Ovary (tissue), 7 donors: ENCODE measurements at regions not wholly inside any gene's neighbourhood (a gene's known extent, or its start where the extent isn't known, plus 50 kb on each side); places are given as distances from the start of the nearest gene placed in this dataset.

ENCODE experiments used
- DNase-seq, 5 donors: peaks; one replicate each; pipeline ENCODE4 v3.0.0-alpha.2; 2019 to 2020
- H3K27ac ChIP-seq, 2 donors: fragments of 200-600 bp; one replicate each; pipeline versions ENCODE4 v1.5.1 to v1.8.0; 2019 to 2022
- H3K27me3 ChIP-seq: fragments of 200-600 bp; one replicate; pipeline ENCODE4 v1.8.0; 2022
- H3K36me3 ChIP-seq: fragments of 200-600 bp; sonication (generic); one replicate; pipeline ENCODE4 v1.5.1; 2019
- H3K4me1 ChIP-seq: one replicate; pipeline ENCODE4 v1.8.1; 2013; ENCODE audit warnings: mild to moderate bottlenecking, moderate library complexity; ENCODE audit not compliant: insufficient read depth
- H3K4me3 ChIP-seq: fragments of 200-600 bp; sonication (generic); one replicate; pipeline ENCODE4 v1.5.1; 2017
- H3K9me3 ChIP-seq, 2 donors: fragments of 200-600 bp in 1 of 2; sonication (generic) in 1 of 2; one replicate each; pipeline versions ENCODE4 v1.5.1 to v1.8.1; 2013 to 2019; ENCODE audit warnings: mild to moderate bottlenecking in 1 of 2, moderate library complexity in 1 of 2
- EP300 ChIP-seq: sonication (generic); formaldehyde crosslinking; IDR thresholded peaks from one replicate; pipeline ENCODE4 v1.6.1; 2017; ENCODE audit warnings: antibody characterized with exemption
- POLR2A ChIP-seq: fragments of 450-650 bp; IDR thresholded peaks from one replicate; pipeline ENCODE4 v1.6.1; 2017; ENCODE audit warnings: antibody characterized with exemption, mild to moderate bottlenecking, moderate library complexity
- WGBS, 3 donors: extraction: QIAGEN DNeasy Blood & Tissue Kit in 1 of 3; methylation state at CpG; one replicate each; pipeline versions ENCODE4 v1.1.5 to v1.1.7; 2013 to 2017; 5-methylcytosine and 5-hydroxymethylcytosine counted together
- intact Hi-C, 4 donors: fragments of 100-400 bp; cut with DNase I; formaldehyde crosslinking; loops; one replicate each; pipeline versions ENCODE4 v1.11.0 to v1.15.1; 2022 to 2023
- TF ChIP-seq, protein P1 (sequence below), 3 donors: fragments of 450-650 bp in 2 of 3; fragments of 200-600 bp in 1 of 3; IDR thresholded peaks; one replicate each; pipeline versions ENCODE4 v1.5.1 to v1.8.0; 2016 to 2022; ENCODE audit warnings: antibody characterized with exemption in 3 of 3, mild to moderate bottlenecking in 1 of 3
- donor health status: DM: no; HTN: no; CAD: no; lungs with moderate emphysema.
- donor health status: DM: no; HTN: no; CAD: no.
- donor health status: Bipolar disorder and iron deficiency.
- donor health status: DM: no; HTN: no; CAD: no.
- donor health status: DM: yes; HTN: yes; CAD: no.

DNA sequence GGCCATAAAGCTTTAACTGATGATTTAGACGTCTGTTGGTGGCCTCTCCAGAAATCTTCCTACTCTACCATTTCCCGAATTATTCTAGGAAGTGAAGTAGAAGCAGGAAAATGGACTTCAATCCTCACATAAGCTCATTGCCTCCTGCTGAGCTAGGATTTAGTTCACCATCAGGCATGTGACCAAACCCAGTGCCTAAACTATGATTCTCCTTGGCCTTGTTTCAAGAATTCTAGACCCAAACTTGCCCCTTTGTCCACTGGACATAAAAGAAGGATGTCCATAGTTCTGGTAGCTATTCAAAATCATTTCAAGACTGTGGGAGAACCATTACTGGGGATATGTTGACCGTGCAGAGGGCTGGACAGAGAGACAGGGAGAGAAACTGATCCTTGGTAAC is 105.8 kb downstream of the C12orf50 start:
- 73 to 87% (median 80%) methylated on average over 3 of the region's 3 CpGs for WGBS, 3 donors
- Histone ChIP-seq H3K27me3 (no peaks in the 10 kb centered on the region), H3K4me1 (no peaks in the 10 kb centered on the region), H3K36me3 (no peaks in the 10 kb centered on the region), H3K27ac (no peak overlapping the region), H3K4me3 (no peak overlapping the region), H3K9me3 (no peaks in the 10 kb centered on the region)
- no peak for DNase-seq
- TF ChIP-seq, protein P1, sequence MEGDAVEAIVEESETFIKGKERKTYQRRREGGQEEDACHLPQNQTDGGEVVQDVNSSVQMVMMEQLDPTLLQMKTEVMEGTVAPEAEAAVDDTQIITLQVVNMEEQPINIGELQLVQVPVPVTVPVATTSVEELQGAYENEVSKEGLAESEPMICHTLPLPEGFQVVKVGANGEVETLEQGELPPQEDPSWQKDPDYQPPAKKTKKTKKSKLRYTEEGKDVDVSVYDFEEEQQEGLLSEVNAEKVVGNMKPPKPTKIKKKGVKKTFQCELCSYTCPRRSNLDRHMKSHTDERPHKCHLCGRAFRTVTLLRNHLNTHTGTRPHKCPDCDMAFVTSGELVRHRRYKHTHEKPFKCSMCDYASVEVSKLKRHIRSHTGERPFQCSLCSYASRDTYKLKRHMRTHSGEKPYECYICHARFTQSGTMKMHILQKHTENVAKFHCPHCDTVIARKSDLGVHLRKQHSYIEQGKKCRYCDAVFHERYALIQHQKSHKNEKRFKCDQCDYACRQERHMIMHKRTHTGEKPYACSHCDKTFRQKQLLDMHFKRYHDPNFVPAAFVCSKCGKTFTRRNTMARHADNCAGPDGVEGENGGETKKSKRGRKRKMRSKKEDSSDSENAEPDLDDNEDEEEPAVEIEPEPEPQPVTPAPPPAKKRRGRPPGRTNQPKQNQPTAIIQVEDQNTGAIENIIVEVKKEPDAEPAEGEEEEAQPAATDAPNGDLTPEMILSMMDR (IDR thresholded peaks at IDR 0.05) = no peak
- TF ChIP-seq POLR2A (no peak), EP300 (no peak)
- intact Hi-C loops = no loop called here

DNA sequence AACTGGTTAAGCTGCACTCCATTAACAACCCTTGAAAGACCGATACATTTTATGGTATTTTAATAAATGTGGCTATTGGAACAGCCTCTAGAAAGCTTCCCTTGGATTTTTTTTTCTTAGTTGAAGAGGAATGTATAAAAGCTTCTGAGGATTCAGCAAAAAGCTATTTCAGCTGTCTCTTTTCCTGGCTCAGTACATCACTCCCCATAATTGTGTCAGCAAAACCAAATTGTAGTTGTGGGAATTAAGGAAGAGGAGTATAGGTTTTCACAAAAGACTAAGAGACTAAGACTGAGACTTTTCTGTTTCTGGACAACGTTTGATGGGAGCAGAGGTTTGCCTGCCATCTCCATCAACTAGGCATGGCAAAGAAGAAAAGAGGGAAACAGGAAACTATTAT is 106.5 kb downstream of the C12orf50 start:
- TF ChIP-seq, protein P1 (IDR thresholded peaks at IDR 0.05) = no peak
- no peak for TF ChIP-seq EP300
- TF ChIP-seq POLR2A = no peak
- no peaks in the 10 kb centered on the region for H3K4me1 ChIP-seq
- 49 to 73% (median 65%) methylated on average over 2 of the region's 2 CpGs for WGBS, 3 donors
- no peak for DNase-seq
- no peak overlapping the region for H3K4me3 ChIP-seq
- no peak overlapping the region for H3K27ac ChIP-seq
- H3K9me3 ChIP-seq = no peaks in the 10 kb centered on the region
- no peaks in the 10 kb centered on the region for H3K27me3 ChIP-seq
- intact Hi-C loops = no loop called here
- no peaks in the 10 kb centered on the region for H3K36me3 ChIP-seq

DNA sequence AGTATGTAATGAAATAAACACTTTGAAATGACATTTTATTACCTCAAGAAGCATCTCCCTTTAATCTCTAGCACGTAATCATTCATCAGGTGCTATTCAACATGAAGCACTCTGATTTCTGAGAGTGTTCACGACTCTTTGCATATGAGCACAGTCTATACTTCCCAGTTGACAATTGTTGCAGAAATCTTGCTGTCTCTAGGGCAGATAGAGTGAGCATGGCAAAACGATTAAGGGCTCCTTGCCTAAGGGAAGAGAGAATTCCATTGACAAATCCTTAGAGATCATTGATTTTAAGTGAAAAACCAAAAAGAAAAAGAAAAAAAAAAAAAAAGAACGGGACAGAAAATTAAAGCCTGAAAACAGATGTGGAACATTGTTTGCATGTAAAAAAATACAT is 107.6 kb downstream of the C12orf50 start:
- intact Hi-C loops = no loop called here
- Histone ChIP-seq H3K9me3 (no peaks in the 10 kb centered on the region), H3K4me3 (no peak overlapping the region), H3K4me1 (no peaks in the 10 kb centered on the region), H3K36me3 (no peaks in the 10 kb centered on the region), H3K27me3 (no peaks in the 10 kb centered on the region), H3K27ac (no peak overlapping the region)
- TF ChIP-seq, protein P1 (IDR thresholded peaks at IDR 0.05) = no peak
- TF ChIP-seq EP300 = no peak
- TF ChIP-seq POLR2A = no peak
- WGBS, 3 donors = 52 to 67% (median 53%) methylated on average over 4 of the region's 4 CpGs
- no peak for DNase-seq

DNA sequence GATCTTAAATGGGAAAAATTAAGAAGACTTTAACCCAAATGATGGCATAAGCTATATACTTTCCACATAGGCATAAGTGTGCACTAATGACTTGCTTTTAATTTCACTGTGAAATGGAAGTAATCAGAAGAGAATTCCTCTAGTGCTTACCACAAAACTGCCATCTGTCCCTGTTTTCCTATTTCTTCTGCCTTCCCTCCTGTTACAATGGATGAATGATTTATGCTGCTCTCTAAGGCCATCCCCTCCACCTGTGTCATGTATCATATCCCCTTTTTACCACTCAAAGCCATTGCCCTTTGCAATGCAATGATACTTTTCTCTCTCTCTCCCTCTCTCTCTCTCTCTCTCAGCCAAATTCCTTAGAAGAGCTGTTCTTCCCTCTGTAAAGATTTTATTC is 109.1 kb downstream of the C12orf50 start:
- no peaks in the 10 kb centered on the region for H3K9me3 ChIP-seq
- no peak overlapping the region for H3K27ac ChIP-seq
- no peak overlapping the region for H3K4me3 ChIP-seq
- no peaks in the 10 kb centered on the region for H3K4me1 ChIP-seq
- TF ChIP-seq EP300 = no peak
- TF ChIP-seq POLR2A = no peak
- TF ChIP-seq, protein P1 (IDR thresholded peaks at IDR 0.05) = no peak
- no peaks in the 10 kb centered on the region for H3K27me3 ChIP-seq
- no peak for DNase-seq
- no peaks in the 10 kb centered on the region for H3K36me3 ChIP-seq
- intact Hi-C loops = no loop called here

DNA sequence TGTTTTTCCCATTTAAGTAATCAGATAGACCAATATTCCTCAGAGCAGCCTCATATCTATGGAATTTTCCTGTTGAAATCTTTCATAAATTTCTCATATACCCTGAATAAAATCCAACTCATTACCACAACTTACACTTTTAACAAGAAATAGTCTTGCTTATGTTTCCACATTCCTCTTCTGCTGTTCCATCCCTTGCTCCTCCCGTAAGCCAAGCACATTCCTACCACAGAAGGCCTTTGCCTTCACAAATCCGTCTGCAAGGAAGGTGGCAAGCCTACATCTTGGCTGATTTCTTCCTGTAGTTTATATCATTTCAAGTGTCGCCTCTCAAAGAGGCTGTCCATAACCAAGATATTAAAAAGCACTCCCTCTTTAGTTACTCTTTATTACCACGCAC is 127.7 kb downstream of the C12orf50 start:
- WGBS, 3 donors = 79 to 85% (median 84%) methylated on average over 4 of the region's 4 CpGs
- H3K27ac ChIP-seq = no peak overlapping the region
- H3K36me3 ChIP-seq = no peaks in the 10 kb centered on the region
- no peak for DNase-seq
- TF ChIP-seq EP300 (no peak), POLR2A (no peak)
- TF ChIP-seq, protein P1 (IDR thresholded peaks at IDR 0.05) = no peak
- no peaks in the 10 kb centered on the region for H3K27me3 ChIP-seq
- intact Hi-C loops = no loop called here
- no peaks in the 10 kb centered on the region for H3K4me1 ChIP-seq
- no peak overlapping the region for H3K4me3 ChIP-seq
- no peaks in the 10 kb centered on the region for H3K9me3 ChIP-seq
